ENCODE measurements at regions not wholly inside any gene's neighbourhood (a gene's known extent, or its start where the extent isn't known, plus 50 kb on each side); places are given as distances from the start of the nearest gene placed in this dataset.

GRCh38 chr20:60304931-60305330 is 346.7 kb downstream of the CDH26 start:
- Mint-ChIP-seq H3K27me3 (no peaks in the 10 kb centered on the region), H3K4me1 (no peaks in the 10 kb centered on the region), H3K36me3 (no peaks in the 10 kb centered on the region), H3K4me3 (no peak overlapping the region), H3K27ac (no peak overlapping the region), H3K9me3 (no peaks in the 10 kb centered on the region)

DNA sequence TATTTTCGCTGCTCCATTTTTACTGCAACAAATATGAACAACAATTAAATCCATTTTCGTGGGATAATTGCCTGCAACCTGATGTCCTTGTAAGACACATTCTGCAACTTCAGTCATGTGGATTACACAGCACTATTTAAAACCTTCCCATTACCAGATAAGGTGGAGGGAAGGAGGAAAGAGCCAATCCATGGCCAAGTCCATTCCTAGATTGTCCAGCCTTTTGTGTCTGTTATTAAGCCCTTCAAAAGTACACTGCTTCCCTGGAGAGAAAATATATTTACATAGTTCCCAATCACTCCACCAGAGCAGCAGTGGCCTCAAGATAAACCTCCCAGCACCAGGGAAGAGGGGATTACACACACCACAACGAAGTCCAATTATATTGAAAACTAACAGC is 347.9 kb downstream of the CDH26 start:
- H3K9me3 Mint-ChIP-seq: no peaks in the 10 kb centered on the region
- no peak overlapping the region for H3K27ac Mint-ChIP-seq
- no peaks in the 10 kb centered on the region for H3K36me3 Mint-ChIP-seq
- H3K4me3 Mint-ChIP-seq: no peak overlapping the region
- H3K27me3 Mint-ChIP-seq: no peaks in the 10 kb centered on the region
- no peaks in the 10 kb centered on the region for H3K4me1 Mint-ChIP-seq

DNA sequence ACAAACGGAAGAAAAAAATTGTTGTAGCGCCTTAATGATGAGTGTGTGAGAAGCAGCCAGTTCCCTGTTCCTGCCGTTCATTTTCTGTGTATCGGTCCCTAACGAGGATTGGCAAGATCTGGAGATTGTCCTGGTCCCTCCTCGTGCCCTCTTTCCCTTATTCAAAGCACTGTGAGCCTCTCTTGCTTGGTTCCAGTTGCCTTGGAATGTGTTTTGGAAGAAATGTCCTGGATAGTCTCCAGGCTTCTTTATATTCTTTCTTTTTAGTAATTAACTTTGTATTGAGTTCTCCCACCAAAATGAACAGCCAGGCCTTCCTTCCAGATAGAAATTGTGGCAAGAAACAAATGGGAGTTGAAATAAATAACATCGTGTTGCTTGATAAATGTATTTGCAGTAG is 348.3 kb downstream of the CDH26 start:
- H3K4me1 Mint-ChIP-seq: no peaks in the 10 kb centered on the region
- no peak overlapping the region for H3K27ac Mint-ChIP-seq
- H3K36me3 Mint-ChIP-seq: no peaks in the 10 kb centered on the region
- no peaks in the 10 kb centered on the region for H3K9me3 Mint-ChIP-seq
- no peaks in the 10 kb centered on the region for H3K27me3 Mint-ChIP-seq
- H3K4me3 Mint-ChIP-seq: no peak overlapping the region

DNA sequence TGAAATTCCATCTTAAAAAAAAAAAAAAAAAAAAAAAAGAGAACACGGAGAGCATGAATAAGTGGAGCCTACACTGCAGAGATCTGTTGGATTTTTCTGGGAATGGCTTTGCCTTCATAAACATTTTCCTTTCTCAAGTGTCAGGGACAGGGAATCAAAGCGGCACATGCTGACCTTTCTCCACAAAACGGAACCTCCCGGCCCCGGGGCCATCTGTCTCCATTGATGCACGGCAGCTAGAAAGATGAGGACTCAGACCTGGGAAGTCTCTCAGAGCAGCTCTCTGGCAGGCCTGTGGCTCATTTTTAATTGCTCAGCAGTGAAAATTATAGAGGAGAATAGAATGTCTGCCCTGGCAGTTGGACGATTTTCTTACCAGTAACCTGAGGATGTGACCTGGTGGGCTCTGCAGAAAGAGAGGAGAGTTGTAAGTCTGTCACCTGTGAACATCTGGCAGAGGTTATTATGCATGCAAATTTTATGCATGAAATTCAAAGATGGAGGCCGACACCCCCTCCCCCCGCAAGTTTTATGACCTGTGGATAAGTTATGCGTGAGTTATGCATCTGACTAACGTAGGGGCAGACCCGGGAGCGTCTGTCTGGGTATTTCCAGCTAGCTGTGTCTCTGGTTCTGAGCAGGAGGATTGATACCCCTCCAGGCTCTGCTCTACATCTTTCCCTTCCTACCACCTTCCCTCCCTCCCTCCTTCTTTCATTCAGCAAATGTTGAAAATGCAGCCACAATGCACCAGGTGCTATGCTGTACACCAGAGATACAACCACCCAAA is 352.5 kb downstream of the CDH26 start:
- Mint-ChIP-seq H3K27me3 (no peaks in the 10 kb centered on the region), H3K4me1 (no peaks in the 10 kb centered on the region), H3K27ac (no peak overlapping the region), H3K9me3 (no peaks in the 10 kb centered on the region), H3K36me3 (no peaks in the 10 kb centered on the region), H3K4me3 (no peak overlapping the region)

DNA sequence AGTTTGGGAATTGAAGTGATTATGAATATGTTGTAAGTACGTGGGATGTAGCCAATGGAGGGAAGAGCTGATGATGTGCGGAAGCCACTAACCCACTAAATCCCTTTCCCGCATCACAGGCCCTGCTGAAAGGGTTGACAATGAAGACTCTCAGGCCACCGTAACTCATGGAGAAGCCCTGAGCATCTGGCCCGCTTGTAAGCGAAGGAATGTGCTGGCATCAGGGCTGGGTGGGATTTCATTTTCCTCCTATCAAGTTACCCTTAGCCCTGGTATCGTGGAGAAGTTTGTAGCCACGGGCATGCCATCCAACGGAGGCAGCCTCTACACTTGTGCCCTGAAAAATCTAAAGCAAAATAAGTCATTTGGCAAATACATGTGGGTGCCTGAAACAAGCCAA is 355.0 kb downstream of the CDH26 start:
- no peaks in the 10 kb centered on the region for H3K36me3 Mint-ChIP-seq
- no peak overlapping the region for H3K4me3 Mint-ChIP-seq
- no peaks in the 10 kb centered on the region for H3K27me3 Mint-ChIP-seq
- H3K27ac Mint-ChIP-seq: no peak overlapping the region
- H3K4me1 Mint-ChIP-seq: no peaks in the 10 kb centered on the region
- H3K9me3 Mint-ChIP-seq: no peaks in the 10 kb centered on the region

DNA sequence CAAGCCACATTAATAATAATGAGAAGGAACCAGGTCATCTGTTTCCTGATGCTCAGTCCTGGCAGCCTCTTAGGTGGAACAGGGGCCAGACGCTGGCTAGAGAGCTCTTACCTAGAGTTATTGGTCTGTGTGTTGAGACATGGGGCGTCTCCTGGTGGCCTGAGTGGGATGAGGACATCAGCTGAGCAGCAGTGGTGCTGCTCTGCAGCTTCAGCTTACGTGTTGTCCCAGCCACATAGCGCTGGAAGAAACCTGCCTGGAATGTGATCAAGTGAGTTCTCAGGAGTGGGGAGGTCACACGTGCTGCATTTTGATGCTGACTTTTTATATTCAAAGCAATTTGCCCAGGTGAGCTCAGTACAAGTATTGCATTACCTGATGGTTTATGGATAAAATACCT is 355.4 kb downstream of the CDH26 start:
- Mint-ChIP-seq H3K9me3 (no peaks in the 10 kb centered on the region), H3K27ac (no peak overlapping the region), H3K4me3 (no peak overlapping the region), H3K27me3 (no peaks in the 10 kb centered on the region), H3K36me3 (no peaks in the 10 kb centered on the region), H3K4me1 (no peaks in the 10 kb centered on the region)

DNA sequence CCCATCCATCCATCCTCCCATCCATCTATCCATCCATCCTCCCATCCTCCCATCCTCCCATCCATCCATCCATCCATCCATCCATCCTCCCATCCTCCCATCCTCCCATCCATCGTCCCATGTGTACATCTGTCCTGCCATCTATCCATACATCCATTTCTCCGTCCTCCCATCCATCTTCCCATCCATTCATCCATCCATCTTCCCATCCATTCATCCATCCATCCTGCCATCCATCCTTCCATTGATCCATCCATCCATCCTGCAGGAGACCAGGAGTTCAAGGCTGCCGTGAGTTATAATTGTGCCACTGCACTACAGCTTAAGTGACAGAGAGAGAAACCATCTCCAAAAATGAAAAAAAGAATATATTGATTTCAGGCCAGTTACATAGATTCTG is 356.5 kb downstream of the CDH26 start:
- no peaks in the 10 kb centered on the region for H3K27me3 Mint-ChIP-seq
- no peaks in the 10 kb centered on the region for H3K36me3 Mint-ChIP-seq
- no peaks in the 10 kb centered on the region for H3K4me1 Mint-ChIP-seq
- H3K27ac Mint-ChIP-seq: no peak overlapping the region
- no peak overlapping the region for H3K4me3 Mint-ChIP-seq
- H3K9me3 Mint-ChIP-seq: no peaks in the 10 kb centered on the region

GRCh38 chr20:60316476-60317158 is 358.4 kb downstream of the CDH26 start:
- H3K36me3 Mint-ChIP-seq: no peaks in the 10 kb centered on the region
- H3K9me3 Mint-ChIP-seq: no peaks in the 10 kb centered on the region
- H3K4me1 Mint-ChIP-seq: no peaks in the 10 kb centered on the region
- no peak overlapping the region for H3K4me3 Mint-ChIP-seq
- no peak overlapping the region for H3K27ac Mint-ChIP-seq
- no peaks in the 10 kb centered on the region for H3K27me3 Mint-ChIP-seq

DNA sequence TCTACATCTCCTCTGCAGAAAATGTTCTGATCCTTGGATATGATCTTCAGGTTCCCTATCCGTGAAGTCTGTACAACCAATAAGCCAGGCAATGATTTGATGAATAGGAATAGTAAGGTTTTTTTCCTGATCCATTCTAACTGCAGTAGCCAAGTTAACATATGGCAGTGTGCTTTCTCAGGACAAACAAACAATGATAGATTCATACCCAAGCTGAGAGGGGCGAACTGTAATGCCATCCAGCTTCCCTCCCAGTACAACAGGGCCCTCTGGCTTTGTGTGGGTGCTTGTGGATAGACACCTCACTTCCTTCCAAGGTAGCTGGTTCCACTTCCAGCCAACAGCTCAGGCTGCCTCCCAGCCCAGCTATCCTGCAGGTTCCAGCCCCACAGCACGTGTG is 359.2 kb downstream of the CDH26 start:
- no peaks in the 10 kb centered on the region for H3K4me1 Mint-ChIP-seq
- H3K9me3 Mint-ChIP-seq: no peaks in the 10 kb centered on the region
- H3K4me3 Mint-ChIP-seq: no peak overlapping the region
- no peaks in the 10 kb centered on the region for H3K27me3 Mint-ChIP-seq
- H3K36me3 Mint-ChIP-seq: no peaks in the 10 kb centered on the region
- no peak overlapping the region for H3K27ac Mint-ChIP-seq

DNA sequence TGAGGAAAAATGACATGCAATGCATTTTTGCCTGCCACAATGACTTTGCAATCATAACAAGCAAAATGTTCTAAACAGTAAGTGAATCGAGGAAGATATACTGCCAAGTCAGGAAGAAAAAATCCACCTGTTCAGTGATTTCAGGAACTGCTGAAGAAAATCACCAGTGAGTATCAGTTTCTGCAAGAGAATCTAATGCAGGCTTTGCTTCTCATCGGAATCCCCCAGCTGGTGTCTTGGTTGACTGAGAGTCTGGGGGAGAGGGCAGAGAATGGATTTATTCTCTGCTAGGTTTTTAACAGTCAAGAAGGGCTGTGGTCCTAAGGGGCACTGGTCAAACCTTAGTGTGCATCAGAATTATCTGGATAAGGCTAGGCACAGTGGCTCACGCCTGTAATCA is 363.4 kb downstream of the CDH26 start:
- Mint-ChIP-seq H3K4me3 (no peak overlapping the region), H3K27me3 (no peaks in the 10 kb centered on the region), H3K4me1 (no peaks in the 10 kb centered on the region), H3K27ac (no peak overlapping the region), H3K9me3 (no peaks in the 10 kb centered on the region), H3K36me3 (no peaks in the 10 kb centered on the region)

GRCh38 chr20:60326821-60327220 is 368.6 kb downstream of the CDH26 start:
- Mint-ChIP-seq H3K4me1 (no peaks in the 10 kb centered on the region), H3K27ac (no peak overlapping the region), H3K27me3 (no peaks in the 10 kb centered on the region), H3K36me3 (no peaks in the 10 kb centered on the region), H3K4me3 (no peak overlapping the region), H3K9me3 (no peaks in the 10 kb centered on the region)

DNA sequence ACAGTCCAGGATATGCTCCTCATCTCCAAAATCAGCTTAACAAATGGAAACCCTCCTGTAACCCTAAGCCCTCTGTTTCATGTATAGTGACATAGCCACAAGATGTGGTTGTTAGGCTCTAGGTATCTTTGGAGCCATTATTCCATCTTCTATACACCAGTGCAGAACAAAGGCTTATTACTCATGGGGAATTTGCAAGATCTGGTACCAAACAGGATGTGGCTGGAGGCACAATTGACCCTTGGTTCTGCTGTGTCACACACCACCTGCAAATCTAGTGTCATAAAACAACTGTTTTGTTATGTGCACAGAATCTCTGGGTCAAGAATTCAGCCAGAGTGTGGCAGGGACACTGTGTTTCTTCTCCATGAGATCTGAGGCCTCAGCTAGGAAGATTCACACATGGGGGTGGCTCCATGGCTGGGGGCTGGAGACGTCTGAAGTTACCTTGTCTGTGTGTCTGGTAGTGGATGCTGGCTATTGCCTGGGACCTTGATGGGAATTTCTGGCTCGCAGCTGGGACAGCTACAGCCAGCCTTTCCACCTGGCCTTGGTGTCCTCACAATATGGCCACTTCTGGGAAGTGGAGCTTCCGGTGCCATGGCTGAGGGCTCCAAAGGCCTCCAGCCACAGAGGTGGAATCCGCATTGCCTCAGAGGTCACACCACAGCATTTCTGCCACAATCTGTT is 369.9 kb downstream of the CDH26 start:
- H3K27ac Mint-ChIP-seq: no peak overlapping the region
- H3K36me3 Mint-ChIP-seq: no peaks in the 10 kb centered on the region
- H3K9me3 Mint-ChIP-seq: no peaks in the 10 kb centered on the region

DNA sequence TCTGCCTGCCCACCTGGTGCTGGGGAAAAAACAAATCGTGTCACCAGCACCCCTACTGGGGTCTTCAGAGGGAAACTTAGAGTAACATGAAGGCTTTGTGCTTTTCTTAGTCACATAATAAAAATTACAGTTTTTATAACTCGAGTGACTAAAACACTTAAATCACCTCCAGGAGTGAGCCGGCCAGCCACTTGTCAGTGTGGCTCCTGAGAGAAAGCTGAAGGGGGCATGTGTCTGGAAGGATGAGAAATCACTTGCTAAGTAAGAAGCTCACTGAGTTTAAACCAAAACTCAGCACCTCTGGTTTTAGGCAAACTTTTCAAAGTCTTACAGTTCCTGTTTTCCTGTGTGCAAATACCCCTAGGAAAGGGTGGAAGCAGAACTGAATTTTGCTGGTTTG is 372.2 kb downstream of the CDH26 start:
- Mint-ChIP-seq H3K27ac (no peak overlapping the region), H3K27me3 (no peaks in the 10 kb centered on the region)

More for the DNA sequence above, 369.9 kb downstream of the CDH26 start:
- no peaks in the 10 kb centered on the region for H3K4me1 Mint-ChIP-seq
- no peak overlapping the region for H3K4me3 Mint-ChIP-seq
- no peaks in the 10 kb centered on the region for H3K27me3 Mint-ChIP-seq

GRCh38 chr20:60331688-60332300 is 373.6 kb downstream of the CDH26 start:
- H3K4me1 Mint-ChIP-seq: no peaks in the 10 kb centered on the region
- H3K27ac Mint-ChIP-seq: no peak overlapping the region
- H3K4me3 Mint-ChIP-seq: no peak overlapping the region
- H3K36me3 Mint-ChIP-seq: no peaks in the 10 kb centered on the region
- H3K27me3 Mint-ChIP-seq: no peaks in the 10 kb centered on the region
- no peaks in the 10 kb centered on the region for H3K9me3 Mint-ChIP-seq

More for the DNA sequence above, 372.2 kb downstream of the CDH26 start:
- Mint-ChIP-seq H3K4me1 (no peaks in the 10 kb centered on the region), H3K9me3 (no peaks in the 10 kb centered on the region), H3K4me3 (no peak overlapping the region), H3K36me3 (no peaks in the 10 kb centered on the region)

DNA sequence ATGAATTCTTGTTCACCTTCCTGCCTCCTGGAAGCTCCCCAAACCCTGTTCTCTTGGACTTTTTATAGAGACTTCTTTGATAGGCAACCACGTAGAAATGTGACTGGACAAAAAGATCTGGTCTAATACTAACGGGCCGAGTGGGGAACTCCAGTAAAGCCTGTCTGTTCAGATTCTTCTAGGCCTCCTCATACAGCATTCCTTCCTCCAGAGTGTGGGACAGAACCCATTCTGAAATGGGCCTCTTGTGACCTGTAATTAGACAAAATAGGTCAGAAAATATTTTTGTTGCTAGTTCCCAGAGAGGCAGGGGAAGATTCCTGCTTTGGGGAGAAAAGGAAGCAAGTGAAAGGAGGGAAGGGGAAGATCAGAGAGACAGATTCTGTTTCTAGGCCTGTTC is 374.3 kb downstream of the CDH26 start:
- no peak overlapping the region for H3K4me3 Mint-ChIP-seq
- no peak overlapping the region for H3K27ac Mint-ChIP-seq
- H3K4me1 Mint-ChIP-seq: no peaks in the 10 kb centered on the region
- no peaks in the 10 kb centered on the region for H3K36me3 Mint-ChIP-seq
- H3K27me3 Mint-ChIP-seq: no peaks in the 10 kb centered on the region
- H3K9me3 Mint-ChIP-seq: no peaks in the 10 kb centered on the region

DNA sequence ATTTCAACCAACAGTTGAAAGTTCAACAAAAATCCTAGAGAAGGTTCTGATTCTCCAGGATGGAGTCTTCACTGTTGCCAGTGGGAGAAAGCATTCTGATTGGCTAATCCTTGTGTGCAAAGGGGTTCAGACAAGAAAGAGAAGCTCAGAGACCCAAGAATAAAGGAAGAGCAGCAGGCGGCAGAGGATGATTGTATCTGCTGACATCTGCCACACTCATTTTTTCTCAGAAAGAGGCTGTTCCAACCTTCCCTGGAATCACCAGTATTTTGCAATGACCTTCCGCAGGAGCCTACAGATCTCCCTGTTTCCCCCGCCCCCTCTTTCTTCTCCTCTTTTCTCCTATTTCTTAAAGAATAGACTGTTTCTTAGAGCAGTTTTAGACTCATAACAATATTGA is 376.7 kb downstream of the CDH26 start:
- no peak overlapping the region for H3K4me3 Mint-ChIP-seq
- H3K27me3 Mint-ChIP-seq: no peaks in the 10 kb centered on the region
- no peak overlapping the region for H3K27ac Mint-ChIP-seq
- H3K4me1 Mint-ChIP-seq: no peaks in the 10 kb centered on the region
- H3K36me3 Mint-ChIP-seq: no peaks in the 10 kb centered on the region
- H3K9me3 Mint-ChIP-seq: no peaks in the 10 kb centered on the region
